CMK (cell line): ENCODE measurements at regions not wholly inside any gene's neighbourhood (a gene's known extent, or its start where the extent isn't known, plus 50 kb on each side); places are given as distances from the start of the nearest gene placed in this dataset.
"Not testable (repeated sequence)": the region's sequence is repeated elsewhere in the genome, so short reads cannot be mapped to it uniquely, and the experiment has no call there.

ENCODE experiments used
- DNase-seq: peaks from one replicate; pipeline ENCODE4 v3.0.0-alpha.2; 2010; ENCODE audit warnings: low read depth

- no peak for DNase-seq
Measured at GRCh38 chr13:100811024-100811865, 136.7 kb upstream of the TMTC4 start.

GRCh38 chr13:100810481-100810880 is 135.9 kb upstream of the TMTC4 start:
- DNase-seq = no peak

- DNase-seq = no peak
Measured at GRCh38 chr13:100809856-100810255, 135.3 kb upstream of the TMTC4 start.

- no peak for DNase-seq
Measured at GRCh38 chr13:100809129-100809390, 134.5 kb upstream of the TMTC4 start.

GRCh38 chr13:100808330-100809128 is 133.9 kb upstream of the TMTC4 start:
- no peak for DNase-seq

- no peak for DNase-seq
Measured at GRCh38 chr13:100803091-100803490, 128.5 kb upstream of the TMTC4 start.

- no peak for DNase-seq
Measured at GRCh38 chr13:100800283-100800875, 125.8 kb upstream of the TMTC4 start.

GRCh38 chr13:100798739-100799361 is 124.3 kb upstream of the TMTC4 start:
- DNase-seq = no peak

GRCh38 chr13:100797921-100798320 is 123.3 kb upstream of the TMTC4 start:
- DNase-seq = no peak

GRCh38 chr13:100796463-100796862 is 121.9 kb upstream of the TMTC4 start:
- no peak for DNase-seq

- DNase-seq = no peak
Measured at GRCh38 chr13:100794575-100794974, 120.0 kb upstream of the TMTC4 start.

GRCh38 chr13:100790405-100790804 is 115.8 kb upstream of the TMTC4 start:
- no peak for DNase-seq

- no peak for DNase-seq
Measured at GRCh38 chr13:100789968-100790367, 115.4 kb upstream of the TMTC4 start.

GRCh38 chr13:100789481-100789880 is 114.9 kb upstream of the TMTC4 start:
- no peak for DNase-seq

- DNase-seq = no peak
Measured at GRCh38 chr13:100789025-100789424, 114.4 kb upstream of the TMTC4 start.

GRCh38 chr13:100788540-100788939 is 113.9 kb upstream of the TMTC4 start:
- no peak for DNase-seq

GRCh38 chr13:100787899-100788298 is 113.3 kb upstream of the TMTC4 start:
- DNase-seq = no peak

- not testable (repeated sequence) for DNase-seq
Measured at GRCh38 chr13:100776686-100777085, 102.1 kb upstream of the TMTC4 start.

GRCh38 chr13:100773923-100774663 is 99.5 kb upstream of the TMTC4 start:
- no peak for DNase-seq

GRCh38 chr13:100773429-100773828 is 98.8 kb upstream of the TMTC4 start:
- no peak for DNase-seq

GRCh38 chr13:100767192-100767591 is 92.6 kb upstream of the TMTC4 start:
- no peak for DNase-seq

- DNase-seq = not testable (repeated sequence)
Measured at GRCh38 chr13:100766570-100766969, 92.0 kb upstream of the TMTC4 start.
